ENCODE measurements at regions not wholly inside any gene's neighbourhood (a gene's known extent, or its start where the extent isn't known, plus 50 kb on each side); places are given as distances from the start of the nearest gene placed in this dataset.
"Not testable (repeated sequence)": the region's sequence is repeated elsewhere in the genome, so short reads cannot be mapped to it uniquely, and the experiment has no call there.

GRCh38 chr15:32342772-32343199 lies 60.3 kb downstream of the GOLGA8K start:
- H3K36me3 Mint-ChIP-seq; H3K4me1 Mint-ChIP-seq; H3K9me3 Mint-ChIP-seq; DNase-seq; H3K27me3 Mint-ChIP-seq (ENCODE audit: low read depth in 3 of 3); H3K27ac Mint-ChIP-seq: not testable (repeated sequence)
- H3K4me3 Mint-ChIP-seq: peak overlapping the region in 4 of 5 donors; percentile 35 to 67 (median 42)

DNA sequence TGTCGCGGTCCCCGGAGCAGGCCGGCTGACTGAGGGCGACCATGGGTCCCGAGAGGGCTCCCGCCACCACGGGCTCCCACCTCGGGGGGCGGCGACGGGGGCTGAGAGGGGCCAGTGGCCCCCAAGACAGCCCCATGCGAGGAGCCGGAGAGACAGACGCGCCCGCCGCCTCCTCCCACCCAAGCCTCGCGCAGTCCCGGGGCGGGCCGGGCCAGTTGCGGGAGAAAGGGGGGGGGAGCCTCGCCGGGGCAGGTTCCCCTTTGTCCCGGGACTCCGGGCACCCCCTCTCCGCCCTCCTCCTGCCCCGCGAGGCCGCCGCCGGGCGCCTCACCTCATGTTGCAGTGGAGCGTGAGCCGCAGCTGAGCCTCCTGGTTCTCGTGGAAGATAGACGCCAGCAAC lies 60.8 kb downstream of the GOLGA8K start:
- not testable (repeated sequence) for H3K27me3 Mint-ChIP-seq (ENCODE audit: low read depth in 3 of 3); DNase-seq; H3K27ac Mint-ChIP-seq; H3K4me3 Mint-ChIP-seq; H3K4me1 Mint-ChIP-seq; H3K36me3 Mint-ChIP-seq; H3K9me3 Mint-ChIP-seq

GRCh38 chr15:32341530-32341929 lies 61.6 kb downstream of the GOLGA8K start:
- H3K9me3 Mint-ChIP-seq; DNase-seq; H3K4me1 Mint-ChIP-seq; H3K27me3 Mint-ChIP-seq (ENCODE audit: low read depth in 3 of 3); H3K36me3 Mint-ChIP-seq; H3K27ac Mint-ChIP-seq: not testable (repeated sequence)
- H3K4me3 Mint-ChIP-seq: peak overlapping the region in 2 of 5 donors; percentile 56 to 62

DNA sequence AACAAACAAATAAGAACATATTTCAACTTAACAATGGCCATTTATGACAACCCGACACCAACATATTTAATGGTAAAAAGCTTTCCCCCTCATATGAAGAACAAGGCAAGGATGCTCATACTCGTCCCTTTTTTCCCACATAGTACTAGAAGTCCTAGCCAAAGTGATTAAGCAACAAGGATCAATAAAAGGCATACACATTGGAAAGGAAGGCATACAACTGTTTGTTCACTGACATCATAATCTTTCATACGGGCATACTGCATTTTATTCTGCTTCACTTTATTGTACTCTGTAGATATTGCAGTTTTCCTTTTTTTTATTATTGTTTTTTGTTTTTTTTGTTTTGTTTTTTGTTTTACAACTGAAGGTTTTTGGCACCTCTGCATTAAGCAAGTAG lies 66.3 kb downstream of the GOLGA8K start:
- H3K36me3 Mint-ChIP-seq, H3K9me3 Mint-ChIP-seq: not testable (repeated sequence)

GRCh38 chr15:32323353-32323752 lies 79.7 kb downstream of the GOLGA8K start:
- H3K36me3 Mint-ChIP-seq; DNase-seq; H3K4me1 Mint-ChIP-seq; H3K27ac Mint-ChIP-seq; H3K27me3 Mint-ChIP-seq (ENCODE audit: low read depth in 3 of 3); H3K9me3 Mint-ChIP-seq; H3K4me3 Mint-ChIP-seq: not testable (repeated sequence)

More for the DNA sequence above, 66.3 kb downstream of the GOLGA8K start:
- not testable (repeated sequence) for H3K27me3 Mint-ChIP-seq (ENCODE audit: low read depth in 3 of 3); H3K4me1 Mint-ChIP-seq; H3K27ac Mint-ChIP-seq; H3K4me3 Mint-ChIP-seq; DNase-seq

DNA sequence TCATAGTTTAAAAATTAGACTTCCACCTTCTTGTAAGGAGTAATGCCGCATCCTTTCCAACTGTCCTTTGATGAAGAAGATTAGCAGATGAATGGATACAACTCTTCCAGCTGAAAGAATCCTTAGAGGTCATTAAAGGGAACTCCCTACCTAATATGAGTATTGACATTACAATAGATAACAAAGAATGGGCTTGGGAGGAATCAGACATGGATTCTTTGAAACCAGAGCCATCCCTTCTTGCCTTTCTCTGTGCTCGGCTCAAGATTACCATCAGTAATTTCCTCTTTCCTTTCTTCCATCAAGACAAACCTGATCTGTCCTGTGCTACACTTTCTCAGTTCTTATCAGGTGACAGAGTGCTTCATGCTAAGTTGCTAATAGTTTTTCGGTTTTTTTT lies 83.8 kb downstream of the GOLGA8K start:
- not testable (repeated sequence) for H3K27ac Mint-ChIP-seq; H3K27me3 Mint-ChIP-seq (ENCODE audit: low read depth in 3 of 3); H3K36me3 Mint-ChIP-seq; DNase-seq; H3K4me1 Mint-ChIP-seq; H3K4me3 Mint-ChIP-seq; H3K9me3 Mint-ChIP-seq

GRCh38 chr15:32316482-32316881 lies 86.6 kb downstream of the GOLGA8K start:
- H3K9me3 Mint-ChIP-seq; H3K27ac Mint-ChIP-seq; H3K27me3 Mint-ChIP-seq (ENCODE audit: low read depth in 3 of 3); H3K36me3 Mint-ChIP-seq; H3K4me1 Mint-ChIP-seq; H3K4me3 Mint-ChIP-seq; DNase-seq: not testable (repeated sequence)

GRCh38 chr15:32315079-32315939 lies 87.8 kb downstream of the GOLGA8K start:
- H3K4me1 Mint-ChIP-seq, H3K36me3 Mint-ChIP-seq, DNase-seq: not testable (repeated sequence)

GRCh38 chr15:32313446-32314209 lies 89.5 kb downstream of the GOLGA8K start:
- H3K27ac Mint-ChIP-seq; DNase-seq; H3K9me3 Mint-ChIP-seq; H3K4me3 Mint-ChIP-seq; H3K27me3 Mint-ChIP-seq (ENCODE audit: low read depth in 3 of 3); H3K4me1 Mint-ChIP-seq; H3K36me3 Mint-ChIP-seq: not testable (repeated sequence)

More at GRCh38 chr15:32315079-32315939, 87.8 kb downstream of the GOLGA8K start:
- H3K9me3 Mint-ChIP-seq; H3K27ac Mint-ChIP-seq; H3K27me3 Mint-ChIP-seq (ENCODE audit: low read depth in 3 of 3); H3K4me3 Mint-ChIP-seq: not testable (repeated sequence)

GRCh38 chr15:32312721-32313120 lies 90.4 kb downstream of the GOLGA8K start:
- not testable (repeated sequence) for H3K27ac Mint-ChIP-seq; H3K36me3 Mint-ChIP-seq; H3K9me3 Mint-ChIP-seq; H3K27me3 Mint-ChIP-seq (ENCODE audit: low read depth in 3 of 3); H3K4me3 Mint-ChIP-seq; H3K4me1 Mint-ChIP-seq; DNase-seq

DNA sequence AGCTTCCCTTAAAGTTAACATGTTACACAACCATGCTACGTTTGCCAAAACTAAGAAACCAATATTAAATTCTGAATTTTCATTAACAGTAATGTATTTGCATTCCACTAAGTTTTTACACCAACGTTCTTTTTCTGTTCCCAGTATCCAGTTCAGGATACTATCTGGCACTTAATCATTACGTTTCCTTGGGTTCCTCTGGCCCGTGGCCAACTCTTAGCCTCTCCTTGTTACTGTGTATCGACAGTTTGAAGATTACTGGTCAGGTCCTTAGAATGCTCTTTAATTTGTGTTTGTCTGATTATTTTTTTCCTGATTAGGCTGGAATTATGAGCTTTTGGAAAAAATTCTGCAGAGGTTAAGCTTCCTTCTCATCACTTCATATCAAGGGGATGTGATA lies 95.5 kb downstream of the GOLGA8K start:
- not testable (repeated sequence) for H3K27me3 Mint-ChIP-seq (ENCODE audit: low read depth in 3 of 3); H3K27ac Mint-ChIP-seq; H3K9me3 Mint-ChIP-seq; H3K4me1 Mint-ChIP-seq; H3K4me3 Mint-ChIP-seq; H3K36me3 Mint-ChIP-seq; DNase-seq

DNA sequence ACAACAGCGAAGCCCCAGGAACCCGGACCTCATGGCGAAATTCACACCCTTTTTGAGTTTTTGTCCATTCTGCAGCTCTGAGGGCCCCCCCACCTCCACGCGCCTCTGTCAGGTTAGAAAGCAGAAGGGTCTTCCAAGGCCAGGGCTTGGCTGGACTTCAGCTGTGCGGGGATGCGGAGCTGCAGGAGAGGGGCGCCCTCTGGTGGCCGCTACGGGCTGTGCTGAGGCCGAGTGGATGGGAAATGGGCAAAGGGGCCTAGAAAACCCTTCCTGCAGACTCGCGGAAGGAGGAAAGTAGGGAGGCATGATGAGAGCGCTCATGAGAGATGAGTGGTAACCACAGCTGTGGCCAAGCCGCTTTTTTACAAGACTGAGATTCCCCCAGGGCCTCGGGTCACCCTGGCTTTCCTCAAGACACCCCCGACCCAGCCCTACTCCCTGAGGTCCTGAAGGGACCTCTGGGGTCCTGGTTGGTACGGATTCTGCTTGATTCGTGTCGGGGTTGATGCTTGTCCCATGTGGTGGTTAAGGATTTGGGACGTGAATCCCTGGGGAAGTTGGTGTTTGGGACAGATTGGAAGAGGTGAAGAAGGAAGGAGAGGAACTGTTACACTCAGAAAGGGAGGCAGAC lies 126.8 kb downstream of the GOLGA8K start:
- not testable (repeated sequence) for H3K36me3 Mint-ChIP-seq; H3K9me3 Mint-ChIP-seq; H3K4me3 Mint-ChIP-seq; H3K4me1 Mint-ChIP-seq; H3K27me3 Mint-ChIP-seq (ENCODE audit: low read depth in 3 of 3); DNase-seq; H3K27ac Mint-ChIP-seq

- H3K27ac Mint-ChIP-seq, H3K9me3 Mint-ChIP-seq, DNase-seq: not testable (repeated sequence)
Observed at GRCh38 chr15:32253958-32254357, 149.1 kb downstream of the GOLGA8K start.

GRCh38 chr15:32249207-32249606 lies 153.9 kb downstream of the GOLGA8K start:
- H3K4me1 Mint-ChIP-seq; H3K36me3 Mint-ChIP-seq; H3K4me3 Mint-ChIP-seq; DNase-seq; H3K27ac Mint-ChIP-seq; H3K9me3 Mint-ChIP-seq; H3K27me3 Mint-ChIP-seq (ENCODE audit: low read depth in 3 of 3): not testable (repeated sequence)

More at GRCh38 chr15:32253958-32254357, 149.1 kb downstream of the GOLGA8K start:
- H3K4me3 Mint-ChIP-seq; H3K36me3 Mint-ChIP-seq; H3K4me1 Mint-ChIP-seq; H3K27me3 Mint-ChIP-seq (ENCODE audit: low read depth in 3 of 3): not testable (repeated sequence)
